GM19328 (cell line): ENCODE measurements at regions not wholly inside any gene's neighbourhood (a gene's known extent, or its start where the extent isn't known, plus 50 kb on each side); places are given as distances from the start of the nearest gene placed in this dataset.

Experiments used
- ATAC-seq: cut with Tn5 transposase; IDR thresholded peaks from one replicate; pipeline ENCODE4 v1.9.1; 2021; ENCODE audit warnings: mild to moderate bottlenecking, moderate library complexity; ENCODE audit not compliant: unreplicated experiment

- no peak for ATAC-seq
These were observed 274.0 kb downstream of the MAFB start for GRCh38 chr20:40414843-40415615.

GRCh38 chr20:40410028-40410427 is 279.0 kb downstream of the MAFB start:
- no peak for ATAC-seq

- no peak for ATAC-seq
These were observed 291.6 kb downstream of the MAFB start for GRCh38 chr20:40397467-40397866.

- ATAC-seq, result no peak
These were observed 295.6 kb downstream of the MAFB start for GRCh38 chr20:40393197-40394079.

GRCh38 chr20:40390654-40391053 is 298.4 kb downstream of the MAFB start:
- ATAC-seq, result no peak

- ATAC-seq, result no peak
These were observed 318.2 kb downstream of the MAFB start for GRCh38 chr20:40370800-40371199.

- ATAC-seq, result no peak
These were observed 320.2 kb downstream of the MAFB start for GRCh38 chr20:40368876-40369275.

GRCh38 chr20:40361916-40362315 is 327.1 kb downstream of the MAFB start:
- no peak for ATAC-seq

- no peak for ATAC-seq
These were observed 329.7 kb downstream of the MAFB start for GRCh38 chr20:40359131-40359912.

- no peak for ATAC-seq
These were observed 334.2 kb downstream of the MAFB start for GRCh38 chr20:40354880-40355279.

GRCh38 chr20:40343390-40343789 is 345.6 kb downstream of the MAFB start:
- no peak for ATAC-seq

- ATAC-seq, result no peak
These were observed 347.5 kb downstream of the MAFB start for GRCh38 chr20:40341561-40341960.

- ATAC-seq, result no peak
These were observed 349.2 kb downstream of the MAFB start for GRCh38 chr20:40339661-40340449.

- no peak for ATAC-seq
These were observed 352.5 kb downstream of the MAFB start for GRCh38 chr20:40336533-40336932.

GRCh38 chr20:40335901-40336351 is 353.1 kb downstream of the MAFB start:
- no peak for ATAC-seq

GRCh38 chr20:40335437-40335836 is 353.6 kb downstream of the MAFB start:
- no peak for ATAC-seq

- no peak for ATAC-seq
These were observed 355.4 kb downstream of the MAFB start for GRCh38 chr20:40333591-40333990.

- no peak for ATAC-seq
These were observed 357.1 kb downstream of the MAFB start for GRCh38 chr20:40331807-40332560.

- no peak for ATAC-seq
These were observed 357.8 kb downstream of the MAFB start for GRCh38 chr20:40331249-40331648.

GRCh38 chr20:40329321-40329720 is 359.7 kb downstream of the MAFB start:
- no peak for ATAC-seq
